Activated CD4-positive, alpha-beta T cell treated with anti-CD3 and anti-CD28 coated beads for 4 hours (primary cell): ENCODE measurements at regions not wholly inside any gene's neighbourhood (a gene's known extent, or its start where the extent isn't known, plus 50 kb on each side); places are given as distances from the start of the nearest gene placed in this dataset.

Experiments
- DNase-seq, 2 donors: peaks; one replicate each; pipeline ENCODE4 v3.0.0-alpha.2; 2020

- DNase-seq: no peak
Measured at GRCh38 chr12:126752021-126752420, 1514.9 kb upstream of the TMEM132C start.

GRCh38 chr12:126757326-126757725 is 1509.6 kb upstream of the TMEM132C start:
- DNase-seq: no peak

DNA sequence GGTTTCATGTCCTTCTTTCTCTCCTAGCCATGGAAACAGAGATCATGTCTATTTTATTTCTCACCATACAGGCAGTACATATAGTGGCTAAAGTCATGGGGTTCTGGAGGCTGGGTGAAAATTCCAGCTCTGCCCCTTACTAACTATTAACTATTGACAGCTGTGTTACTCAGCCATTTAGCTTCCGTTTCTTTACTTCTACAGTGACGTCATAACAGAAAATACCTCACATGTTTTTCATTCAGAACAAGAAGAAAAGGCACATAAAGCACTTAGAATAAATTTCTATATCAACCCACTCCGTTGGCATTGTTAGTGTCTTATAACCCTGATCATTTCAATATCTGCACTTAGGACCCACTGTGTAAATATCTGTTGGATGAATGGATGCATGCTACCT is 1506.9 kb upstream of the TMEM132C start:
- DNase-seq: no peak

DNA sequence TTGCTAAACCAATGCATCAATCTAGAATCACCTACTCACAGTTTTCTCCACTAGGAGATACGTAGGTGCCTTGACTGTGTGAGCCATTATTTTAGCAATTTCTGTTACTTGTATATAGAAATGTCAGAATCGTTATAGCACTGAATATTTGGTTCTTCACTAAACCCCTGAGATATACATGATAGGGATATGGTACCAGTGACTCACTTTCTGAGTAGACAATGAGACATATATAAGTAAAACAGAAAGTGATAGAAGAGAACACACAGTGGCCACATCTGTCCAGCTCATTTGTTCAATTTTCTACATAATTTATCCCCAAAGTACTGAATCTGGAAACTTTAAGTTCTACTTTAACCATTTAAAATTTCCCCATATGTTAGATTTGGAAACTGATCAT is 1505.5 kb upstream of the TMEM132C start:
- no peak for DNase-seq

- DNase-seq: no peak
Measured at GRCh38 chr12:126762150-126762549, 1504.8 kb upstream of the TMEM132C start.

- DNase-seq: no peak
Measured at GRCh38 chr12:126763359-126763758, 1503.6 kb upstream of the TMEM132C start.

DNA sequence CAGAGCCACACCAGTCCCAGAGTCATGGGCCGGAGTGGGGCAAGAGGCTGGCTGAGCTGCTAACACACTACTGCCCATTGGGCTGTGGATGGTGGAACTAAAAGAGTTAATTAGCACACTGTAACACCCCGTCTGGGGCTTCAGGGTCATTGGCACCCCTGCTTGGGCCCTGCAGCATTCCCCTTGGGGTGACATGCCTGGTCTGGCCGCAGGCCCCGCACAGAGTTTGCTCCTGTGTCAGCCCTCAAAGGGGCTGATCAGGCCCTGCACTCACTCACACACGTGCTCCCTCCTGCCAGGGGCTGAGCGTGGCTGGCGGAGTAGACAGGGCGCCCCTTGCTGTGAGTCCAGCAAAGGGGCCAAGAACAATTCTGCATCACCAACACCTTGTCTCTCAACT is 1499.6 kb upstream of the TMEM132C start:
- no peak for DNase-seq

GRCh38 chr12:126768517-126768916 is 1498.5 kb upstream of the TMEM132C start:
- DNase-seq: no peak

- no peak for DNase-seq
Measured at GRCh38 chr12:126770188-126770587, 1496.8 kb upstream of the TMEM132C start.

- peak; percentile 39 to 50 for DNase-seq
Measured at GRCh38 chr12:126772171-126772864, 1494.7 kb upstream of the TMEM132C start.

- DNase-seq: no peak
Measured at GRCh38 chr12:126773012-126773411, 1494.0 kb upstream of the TMEM132C start.

GRCh38 chr12:126773491-126773890 is 1493.5 kb upstream of the TMEM132C start:
- no peak for DNase-seq

- no peak for DNase-seq
Measured at GRCh38 chr12:126776026-126776655, 1490.8 kb upstream of the TMEM132C start.

DNA sequence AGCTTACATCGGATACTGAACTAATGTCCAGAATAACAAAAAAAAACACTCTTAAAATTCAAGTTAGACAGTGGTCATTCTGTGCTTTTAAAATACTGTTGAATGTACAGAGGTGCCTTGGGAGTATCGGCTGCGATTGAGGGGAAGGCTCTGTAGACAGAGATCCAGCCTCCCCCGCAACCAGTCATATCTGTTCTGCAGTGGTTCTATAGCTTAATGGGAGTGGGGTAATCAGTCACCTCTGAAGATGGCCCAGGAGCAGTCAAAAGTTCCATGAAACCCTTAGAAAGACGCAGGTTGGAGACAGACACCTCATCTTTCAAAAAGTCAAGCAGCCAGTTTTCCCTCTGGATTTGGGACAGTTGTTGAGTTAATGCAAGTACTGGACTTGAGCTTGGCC is 1486.6 kb upstream of the TMEM132C start:
- no peak for DNase-seq

GRCh38 chr12:126781593-126781992 is 1485.4 kb upstream of the TMEM132C start:
- DNase-seq: no peak

GRCh38 chr12:126782083-126782482 is 1484.9 kb upstream of the TMEM132C start:
- DNase-seq: no peak

DNA sequence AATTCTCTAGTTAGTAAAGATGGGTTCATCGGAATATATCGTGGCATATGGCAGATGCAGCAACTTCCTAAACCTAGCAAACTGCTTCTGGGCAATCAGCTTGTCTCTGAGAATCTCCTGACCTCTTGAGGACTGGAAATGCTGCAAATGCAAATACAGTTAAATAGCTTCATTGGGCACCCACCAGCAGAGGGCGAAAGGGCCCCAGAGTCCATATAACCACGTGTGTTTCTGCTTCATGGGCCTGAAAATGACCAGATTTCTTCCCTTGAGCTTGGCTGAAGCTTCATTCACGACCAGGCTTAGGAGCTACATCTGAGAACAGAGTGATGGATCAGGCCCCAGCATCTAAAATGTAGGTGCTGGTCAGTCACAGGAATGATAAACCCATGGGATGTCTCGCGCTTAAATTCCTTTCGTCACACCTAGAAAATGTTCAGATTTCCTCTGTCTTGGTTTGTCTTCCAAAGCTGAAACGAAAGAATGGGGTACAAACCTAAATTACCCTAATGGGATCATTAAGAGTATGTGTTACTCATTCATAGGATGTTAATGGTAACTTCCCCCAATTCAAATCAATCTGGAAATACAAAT is 1482.5 kb upstream of the TMEM132C start:
- DNase-seq: peak; percentile 8

DNA sequence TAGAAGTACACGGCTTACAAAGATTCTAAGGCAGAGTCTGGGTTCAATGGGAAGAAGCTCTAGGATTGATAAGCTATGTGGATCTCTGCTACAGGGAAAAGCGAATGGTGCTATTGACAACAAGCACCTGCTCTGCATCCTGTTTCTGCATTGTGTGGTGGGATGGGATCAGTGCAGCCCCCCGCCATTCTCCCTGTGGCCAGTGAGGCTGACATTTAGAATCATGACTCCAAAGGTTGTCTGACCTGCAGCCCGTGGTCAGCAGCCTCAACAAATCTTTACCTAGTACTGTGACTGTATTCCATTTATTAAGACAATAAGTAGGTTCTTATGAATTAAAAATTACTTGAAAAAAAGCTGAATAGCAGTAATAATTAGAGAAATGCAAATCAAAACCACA is 1477.0 kb upstream of the TMEM132C start:
- DNase-seq: no peak

DNA sequence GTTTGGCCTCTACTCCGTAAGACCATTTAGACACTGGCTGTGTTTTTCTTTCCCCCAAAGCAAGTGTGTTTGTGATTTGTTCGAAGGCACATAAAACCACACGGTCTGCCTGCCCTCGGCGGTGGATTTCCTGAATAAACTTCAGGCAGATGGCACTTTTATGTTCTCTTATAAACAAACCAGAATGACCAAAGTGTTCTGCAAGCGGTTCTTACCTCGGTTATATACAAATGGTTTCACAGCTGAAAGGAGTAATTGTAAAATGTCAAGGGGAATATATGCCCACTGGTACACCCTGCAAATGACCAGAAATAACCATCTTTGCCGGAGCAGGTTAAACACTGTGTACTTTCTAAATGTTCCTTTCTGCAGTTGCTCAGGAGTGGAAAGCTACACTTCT is 1475.8 kb upstream of the TMEM132C start:
- no peak for DNase-seq

GRCh38 chr12:126792411-126792810 is 1474.6 kb upstream of the TMEM132C start:
- no peak for DNase-seq

DNA sequence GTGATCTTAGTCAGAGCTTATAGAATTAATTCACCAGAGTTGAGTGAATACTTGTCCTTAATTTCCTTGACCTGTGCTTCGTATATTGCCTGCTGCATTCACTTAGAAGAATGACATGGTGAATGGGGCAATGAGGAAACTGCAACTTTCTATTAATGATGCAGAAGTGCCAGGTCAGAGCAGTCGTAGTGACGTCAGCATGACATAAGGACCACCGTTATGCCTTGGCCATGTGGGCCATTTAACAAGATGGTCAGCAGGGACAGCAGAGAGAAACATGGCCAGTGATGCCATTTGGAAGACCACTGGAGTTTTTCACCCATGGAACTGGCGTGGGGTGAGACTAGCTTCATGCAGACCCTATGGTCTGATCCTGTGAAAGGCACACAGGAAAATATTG is 1469.4 kb upstream of the TMEM132C start:
- no peak for DNase-seq

- no peak for DNase-seq
Measured at GRCh38 chr12:126798449-126798848, 1468.5 kb upstream of the TMEM132C start.

DNA sequence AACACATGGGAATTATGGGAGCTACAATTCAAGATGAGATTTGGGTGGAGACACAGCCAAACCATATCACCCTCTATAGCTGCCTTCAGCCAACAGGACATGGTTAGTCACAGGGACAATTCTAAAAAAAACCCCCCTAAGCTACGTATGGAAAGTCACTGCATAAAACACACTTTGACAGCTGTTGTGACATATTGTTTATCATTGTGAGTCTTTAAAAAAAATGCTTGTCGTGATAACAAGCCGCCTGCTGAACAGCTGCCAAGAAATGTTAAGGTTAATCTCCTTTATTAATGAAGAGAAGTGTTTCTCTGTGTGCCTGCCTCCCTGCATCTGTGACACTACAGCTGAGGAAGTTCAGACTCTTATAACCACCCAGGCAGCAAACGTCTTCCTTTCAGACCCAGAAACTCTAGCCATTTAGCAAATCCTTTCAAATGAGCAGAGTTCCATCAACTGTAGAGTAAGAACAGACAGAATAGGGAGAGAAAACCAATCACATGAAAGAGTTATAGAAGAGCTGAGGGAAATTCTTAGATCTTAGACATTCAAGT is 1459.6 kb upstream of the TMEM132C start:
- no peak for DNase-seq

- no peak for DNase-seq
Measured at GRCh38 chr12:126811391-126811790, 1455.6 kb upstream of the TMEM132C start.
